ENCODE measurements at regions not wholly inside any gene's neighbourhood (a gene's known extent, or its start where the extent isn't known, plus 50 kb on each side); places are given as distances from the start of the nearest gene placed in this dataset.
"Not testable (repeated sequence)": the region's sequence is repeated elsewhere in the genome, so short reads cannot be mapped to it uniquely, and the experiment has no call there.

GRCh38 chr13:100764937-100765336 is 90.3 kb upstream of the TMTC4 start:
- ATAC-seq: no peak
- DNase-seq: no peak

GRCh38 chr13:100762126-100762525 is 87.5 kb upstream of the TMTC4 start:
- not testable (repeated sequence) for ATAC-seq, DNase-seq

GRCh38 chr13:100755891-100756290 is 81.3 kb upstream of the TMTC4 start:
- no peak for ATAC-seq
- no peak for DNase-seq

GRCh38 chr13:100754459-100754858 is 79.9 kb upstream of the TMTC4 start:
- no peak for ATAC-seq
- DNase-seq: no peak

GRCh38 chr13:100753376-100753775 is 78.8 kb upstream of the TMTC4 start:
- DNase-seq: no peak
- no peak for ATAC-seq

- ATAC-seq (no peak), DNase-seq (no peak)
These were observed 77.2 kb upstream of the TMTC4 start for GRCh38 chr13:100751826-100752225.

- DNase-seq (no peak), ATAC-seq (no peak)
These were observed 72.5 kb upstream of the TMTC4 start for GRCh38 chr13:100746953-100747683.

- no peak for ATAC-seq
- no peak for DNase-seq
These were observed 63.7 kb upstream of the TMTC4 start for GRCh38 chr13:100738176-100738855.

GRCh38 chr13:100735494-100735893 is 60.9 kb upstream of the TMTC4 start:
- ATAC-seq (no peak), DNase-seq (no peak)

GRCh38 chr13:100734194-100734720 is 59.7 kb upstream of the TMTC4 start:
- DNase-seq: no peak
- ATAC-seq: no peak

GRCh38 chr13:100733261-100733660 is 58.7 kb upstream of the TMTC4 start:
- no peak for ATAC-seq
- DNase-seq: no peak

- ATAC-seq: no peak
These were observed 53.6 kb upstream of the TMTC4 start for GRCh38 chr13:100728201-100728600.

GRCh38 chr13:100725472-100725871 is 50.9 kb upstream of the TMTC4 start:
- ATAC-seq (no peak), DNase-seq (no peak)

More at GRCh38 chr13:100728201-100728600, 53.6 kb upstream of the TMTC4 start:
- no peak for DNase-seq

- ATAC-seq: no peak
These were observed 50.0 kb upstream of the TMTC4 start for GRCh38 chr13:100724568-100724967.

More at GRCh38 chr13:100724568-100724967, 50.0 kb upstream of the TMTC4 start:
- DNase-seq: no peak

Measured in stimulated activated naive CD8-positive, alpha-beta T cell treated with anti-CD3 and anti-CD28 coated beads, Interleukin-15, Interleukin-2, amounts not matched to agents 100 U/mL and 50 U/mL, for 24 hours (primary cell).